Anterior cingulate cortex (tissue), 58 donors: ENCODE measurements at regions not wholly inside any gene's neighbourhood (a gene's known extent, or its start where the extent isn't known, plus 50 kb on each side); places are given as distances from the start of the nearest gene placed in this dataset.
A peak's percentile ranks its signal among the peaks of the same experiment; 100 is the strongest.

Source experiments
- DNase-seq, 58 donors: peaks; one replicate each; lab custom pipeline; 2025; lab: John Stamatoyannopoulos, UW

- DNase-seq, result no peak
Observed at GRCh38 chr13:88068316-88068715, 397.1 kb downstream of the SLITRK5 start.

GRCh38 chr13:88068975-88069374, 397.8 kb downstream of the SLITRK5 start:
- DNase-seq, result no peak

DNA sequence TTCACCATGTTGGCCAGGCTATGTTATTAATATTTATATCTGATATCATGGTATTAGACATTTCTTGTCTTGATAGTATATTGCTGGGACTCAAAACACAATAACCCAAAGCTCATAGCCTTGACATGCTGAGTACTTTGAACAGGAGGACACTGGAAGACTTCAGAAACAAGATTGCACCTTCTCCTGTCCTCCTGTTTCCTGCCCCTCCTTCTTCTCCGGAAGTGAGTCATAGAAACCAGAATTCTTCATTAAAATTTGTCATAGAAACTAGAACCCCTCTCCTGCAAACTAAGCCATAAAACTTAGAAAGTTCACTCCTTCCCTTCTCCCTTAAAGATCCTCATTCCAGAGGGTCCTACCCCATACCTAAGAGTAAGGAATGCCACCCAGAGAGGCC, 400.2 kb downstream of the SLITRK5 start:
- DNase-seq, result no peak

- no peak for DNase-seq
Observed at GRCh38 chr13:88074794-88075510, 403.8 kb downstream of the SLITRK5 start.

- DNase-seq, result no peak
Observed at GRCh38 chr13:88085036-88085435, 413.9 kb downstream of the SLITRK5 start.

DNA sequence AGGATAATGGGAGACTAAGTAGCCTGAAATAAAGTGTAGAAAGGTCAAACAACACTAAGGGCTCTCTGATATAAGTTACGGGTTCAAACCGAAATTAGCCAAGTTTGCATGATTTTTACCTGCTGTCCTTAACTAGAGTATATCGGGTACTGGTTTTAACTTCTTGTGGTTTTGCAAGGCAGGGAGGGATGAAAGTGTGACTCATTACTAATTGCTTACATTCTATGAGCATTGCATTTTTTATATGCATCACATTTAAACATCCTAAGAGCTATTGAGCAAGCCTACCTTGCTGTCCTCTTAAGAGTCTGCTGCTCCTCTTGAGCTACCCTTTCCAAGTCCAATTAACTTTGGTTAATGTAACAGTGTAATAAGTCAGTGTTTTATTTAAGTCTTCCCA, 415.4 kb downstream of the SLITRK5 start:
- no peak for DNase-seq

GRCh38 chr13:88097541-88097940, 426.4 kb downstream of the SLITRK5 start:
- no peak for DNase-seq

- DNase-seq, result no peak
Observed at GRCh38 chr13:88103824-88104223, 432.7 kb downstream of the SLITRK5 start.

GRCh38 chr13:88104576-88104975, 433.4 kb downstream of the SLITRK5 start:
- peak in 2 of 58 donors; percentile 1 to 15 for DNase-seq

GRCh38 chr13:88107570-88107969, 436.4 kb downstream of the SLITRK5 start:
- peak in 7 of 58 donors; percentile 0 to 62 (median 2) for DNase-seq

DNA sequence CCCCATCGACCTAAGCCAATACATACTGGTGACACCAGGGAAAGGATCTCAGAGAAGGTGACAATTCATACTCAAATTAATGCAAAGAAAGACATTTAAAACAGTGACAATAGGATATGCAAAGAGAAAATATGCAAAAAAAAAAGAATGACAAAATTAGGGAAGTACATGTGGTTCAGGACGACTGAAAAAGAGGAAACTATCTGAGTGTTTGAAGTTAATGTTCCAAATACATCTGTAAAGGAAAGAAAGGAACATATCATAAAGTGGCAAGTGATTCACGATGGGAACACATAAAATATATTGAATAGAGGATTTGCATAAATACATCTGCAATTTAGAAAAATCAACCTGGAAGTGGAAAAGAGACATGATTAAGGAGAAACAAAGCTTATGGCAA, 441.4 kb downstream of the SLITRK5 start:
- no peak for DNase-seq

DNA sequence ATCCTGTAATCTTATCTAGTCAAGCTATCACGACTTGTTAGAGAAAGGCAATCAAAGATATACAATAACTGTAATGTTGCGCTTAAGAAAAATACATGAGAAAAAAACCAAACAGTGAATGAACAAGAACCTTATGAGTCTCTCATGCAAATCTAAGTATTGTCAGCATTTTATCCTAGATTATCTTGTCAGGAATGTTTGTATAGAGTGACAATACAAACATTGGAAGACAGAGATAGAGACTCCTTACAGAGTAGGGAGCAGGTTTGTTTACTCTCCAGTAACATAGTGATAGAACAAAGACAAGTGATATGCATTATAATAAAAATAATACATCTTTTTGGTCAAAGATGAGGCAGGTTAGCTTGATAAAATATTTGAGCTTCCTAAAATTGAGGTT, 444.8 kb downstream of the SLITRK5 start:
- no peak for DNase-seq

DNA sequence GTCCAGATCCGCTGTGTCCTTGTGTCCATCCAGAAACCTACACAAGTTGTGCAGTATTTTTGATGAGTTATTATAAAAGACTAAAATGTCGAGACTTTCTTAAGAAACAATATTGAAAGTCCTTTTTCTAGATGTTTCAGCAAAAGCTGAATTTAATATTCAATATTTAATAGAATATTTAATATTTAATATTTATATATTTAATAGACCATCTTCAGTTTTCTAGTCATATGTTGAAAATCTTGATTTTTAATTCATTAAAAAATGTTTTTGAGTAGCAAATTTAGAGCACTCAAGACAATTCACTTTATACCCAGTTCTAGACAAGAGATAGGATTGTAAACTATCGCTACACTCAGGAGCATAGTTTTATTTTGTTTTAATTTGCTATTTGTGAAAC, 447.8 kb downstream of the SLITRK5 start:
- DNase-seq, result no peak

GRCh38 chr13:88124142-88124541, 453.0 kb downstream of the SLITRK5 start:
- DNase-seq, result no peak

DNA sequence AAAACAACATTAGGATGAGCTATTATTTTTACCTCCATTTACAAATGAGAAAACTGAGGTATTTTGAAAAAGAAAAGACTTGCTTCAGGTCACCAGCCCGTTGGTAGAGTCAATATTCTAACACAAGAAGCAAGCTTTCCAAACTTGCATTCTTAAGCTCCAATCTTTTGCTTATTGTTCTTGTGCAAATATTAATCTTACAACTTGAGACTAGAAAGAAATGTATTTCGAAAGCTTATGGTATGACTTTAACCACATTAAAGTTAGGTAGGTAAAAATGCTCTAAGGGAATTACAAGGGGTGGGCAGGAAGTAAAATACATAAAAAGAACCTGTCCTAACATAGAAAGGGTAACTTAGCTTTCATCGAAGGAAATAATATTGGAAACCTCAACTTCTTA, 453.9 kb downstream of the SLITRK5 start:
- no peak for DNase-seq

DNA sequence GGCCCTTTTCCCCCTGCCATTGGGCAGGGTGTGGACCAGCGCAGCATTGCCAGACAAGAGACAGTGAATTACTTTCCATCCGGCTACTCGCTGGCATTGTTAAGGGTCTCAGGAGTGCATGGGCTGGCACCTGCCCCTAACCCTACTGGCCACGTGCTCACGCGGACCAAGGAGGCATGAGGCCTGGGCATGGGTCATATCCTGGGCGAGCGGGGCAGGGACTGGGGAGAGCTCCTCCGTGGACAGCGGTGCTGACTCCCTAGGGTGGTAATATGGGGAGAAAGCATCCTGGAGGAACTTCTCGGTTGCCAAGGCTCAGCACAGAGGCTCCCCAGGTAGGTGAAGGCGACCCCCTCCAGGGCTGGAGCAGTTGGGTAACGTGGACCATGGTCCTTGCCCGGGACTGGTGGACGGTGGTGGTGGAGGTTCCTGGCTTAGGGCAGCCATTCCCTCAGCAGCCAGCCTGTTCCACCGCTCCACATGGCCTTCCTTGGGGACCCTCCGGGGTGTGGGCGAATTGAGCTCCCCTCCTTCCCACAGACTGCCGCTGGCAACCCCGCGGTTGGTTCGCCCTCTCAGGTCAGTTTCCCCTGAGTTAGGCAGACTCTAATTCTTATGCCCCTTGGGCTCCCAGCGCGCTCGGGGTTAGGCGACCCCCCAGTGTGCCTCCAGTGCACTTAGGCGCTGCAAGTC, 465.1 kb downstream of the SLITRK5 start:
- DNase-seq, result no peak

DNA sequence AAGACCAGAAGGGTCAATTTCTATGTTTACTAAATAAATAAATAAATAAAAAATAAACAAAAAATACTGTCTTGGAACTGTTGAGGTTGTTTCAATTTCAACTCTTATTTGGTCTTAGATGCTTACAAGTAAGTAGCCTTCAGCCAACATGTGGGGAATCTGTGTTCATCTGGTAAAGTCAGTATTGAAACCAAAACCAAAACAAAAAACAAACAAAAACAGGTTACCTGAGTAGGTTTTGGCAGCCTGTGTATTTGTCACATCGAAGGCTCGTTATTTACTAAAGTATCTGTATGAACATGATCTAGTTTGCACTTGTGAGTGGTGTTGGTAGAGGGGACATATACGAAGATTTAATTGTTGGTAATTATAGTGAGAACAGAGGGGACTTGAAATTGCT, 471.5 kb downstream of the SLITRK5 start:
- no peak for DNase-seq

DNA sequence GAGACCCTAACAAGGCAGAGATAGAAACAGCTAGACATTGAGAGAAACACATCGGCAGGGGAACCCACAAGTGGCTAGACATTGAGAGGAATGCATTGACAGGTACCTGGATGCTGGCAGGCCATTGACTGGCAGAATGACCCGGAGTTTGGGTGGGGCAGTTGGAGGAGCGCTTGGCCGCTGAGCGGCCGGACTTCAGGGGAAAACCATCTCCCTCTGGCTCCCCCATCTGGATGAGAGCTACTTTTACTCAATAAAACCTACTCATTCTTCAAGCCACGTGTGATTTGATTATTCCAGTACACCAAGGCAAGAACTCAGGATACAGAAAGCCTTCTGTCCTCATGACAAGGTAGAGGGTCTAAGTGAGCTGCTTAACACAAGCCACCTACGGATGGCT, 473.4 kb downstream of the SLITRK5 start:
- DNase-seq, result no peak

GRCh38 chr13:88153353-88153752, 482.2 kb downstream of the SLITRK5 start:
- DNase-seq, result no peak

DNA sequence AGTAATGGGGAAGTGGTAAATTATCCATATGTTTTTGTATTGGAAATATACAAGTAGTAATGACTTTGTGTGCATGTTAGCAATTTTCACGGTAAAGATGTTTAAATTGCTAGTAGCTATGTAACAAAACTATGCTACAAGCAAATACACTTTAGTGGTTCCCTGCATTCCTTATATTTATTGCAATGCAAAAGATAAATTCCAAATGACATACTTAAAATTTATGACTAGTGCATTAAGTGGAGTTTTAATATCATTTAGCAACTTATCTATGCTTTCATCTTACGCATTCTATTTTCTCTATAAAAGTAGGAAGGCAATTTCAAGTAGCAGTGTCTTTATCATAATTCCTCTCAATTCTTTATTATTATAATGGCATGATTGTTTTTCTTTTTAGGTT, 482.8 kb downstream of the SLITRK5 start:
- no peak for DNase-seq

- DNase-seq, result no peak
Observed at GRCh38 chr13:88162076-88162702, 491.0 kb downstream of the SLITRK5 start.

- DNase-seq, result no peak
Observed at GRCh38 chr13:88176231-88176630, 505.1 kb downstream of the SLITRK5 start.
